Ectodermal cell (in vitro differentiated cells): ENCODE measurements at regions not wholly inside any gene's neighbourhood (a gene's known extent, or its start where the extent isn't known, plus 50 kb on each side); places are given as distances from the start of the nearest gene placed in this dataset.

Experiments used
- H3K27ac ChIP-seq: 2 replicates; pipeline ENCODE4 v1.7.0; 2013; ENCODE audit warnings: mild to moderate bottlenecking, low read depth, low read length; ENCODE audit not compliant: insufficient read depth, poor library complexity, severe bottlenecking
- H3K27me3 ChIP-seq: 2 replicates; pipeline ENCODE4 v1.7.0; 2013; ENCODE audit warnings: mild to moderate bottlenecking, low read length; ENCODE audit not compliant: insufficient read depth, control insufficient read depth, poor library complexity, severe bottlenecking
- H3K36me3 ChIP-seq: one replicate; pipeline ENCODE4 v1.7.0; 2013; ENCODE audit warnings: low read length; ENCODE audit not compliant: control insufficient read depth, insufficient read depth
- H3K4me1 ChIP-seq: one replicate; pipeline ENCODE4 v1.7.0; 2013; ENCODE audit warnings: low read length; ENCODE audit not compliant: control insufficient read depth, insufficient read depth
- H3K4me3 ChIP-seq: 2 replicates; pipeline ENCODE4 v1.7.0; 2013; ENCODE audit warnings: low read depth, low read length, control low read depth; ENCODE audit not compliant: insufficient read depth
- H3K9me3 ChIP-seq: 2 replicates; pipeline ENCODE4 v1.7.0; 2013; ENCODE audit warnings: mild to moderate bottlenecking, low read length, moderate library complexity; ENCODE audit not compliant: control insufficient read depth
- WGBS, 2 experiments: methylation state at CpG; one replicate each; pipeline ENCODE4 v1.1.7; 2013; ENCODE audit warnings: missing lambda C conversion rate in 2 of 2; 5-methylcytosine and 5-hydroxymethylcytosine counted together

- H3K9me3 ChIP-seq: no peaks in the 10 kb centered on the region
- no peaks in the 10 kb centered on the region for H3K36me3 ChIP-seq
- no peak overlapping the region for H3K27ac ChIP-seq
- no peaks in the 10 kb centered on the region for H3K27me3 ChIP-seq
- H3K4me1 ChIP-seq: peaks cover 5% of the 10 kb centered on the region
- H3K4me3 ChIP-seq: no peak overlapping the region
- 83 to 85% methylated on average over 7 of the region's 7 CpGs for whole genome bisulfite sequencing, 2 experiments
Measured at GRCh38 chr19:28586474-28586873, 626.5 kb downstream of the UQCRFS1 start.

GRCh38 chr19:28585796-28586195 is 627.2 kb downstream of the UQCRFS1 start:
- H3K9me3 ChIP-seq: no peaks in the 10 kb centered on the region
- no peaks in the 10 kb centered on the region for H3K36me3 ChIP-seq
- H3K4me3 ChIP-seq: no peak overlapping the region
- H3K27me3 ChIP-seq: no peaks in the 10 kb centered on the region
- peaks cover 5% of the 10 kb centered on the region for H3K4me1 ChIP-seq
- WGBS, 2 experiments: 77 to 81% methylated on average over 4 of the region's 4 CpGs
- no peak overlapping the region for H3K27ac ChIP-seq

- no peak overlapping the region for H3K27ac ChIP-seq
- no peak overlapping the region for H3K4me3 ChIP-seq
- H3K9me3 ChIP-seq: no peaks in the 10 kb centered on the region
- 94 to 97% methylated on average over 8 of the region's 8 CpGs for WGBS, 2 experiments
- H3K4me1 ChIP-seq: peaks cover 5% of the 10 kb centered on the region
- no peaks in the 10 kb centered on the region for H3K36me3 ChIP-seq
- no peaks in the 10 kb centered on the region for H3K27me3 ChIP-seq
Measured at GRCh38 chr19:28583713-28584112, 629.2 kb downstream of the UQCRFS1 start.

- no peaks in the 10 kb centered on the region for H3K27me3 ChIP-seq
Measured at GRCh38 chr19:28583242-28583641, 629.7 kb downstream of the UQCRFS1 start.

GRCh38 chr19:28582796-28583195 is 630.2 kb downstream of the UQCRFS1 start:
- peaks cover 5% of the 10 kb centered on the region for H3K4me1 ChIP-seq
- H3K4me3 ChIP-seq: no peak overlapping the region
- H3K36me3 ChIP-seq: no peaks in the 10 kb centered on the region
- WGBS, 2 experiments: 38 to 53% methylated on average over 2 of the region's 2 CpGs
- H3K9me3 ChIP-seq: no peaks in the 10 kb centered on the region
- no peaks in the 10 kb centered on the region for H3K27me3 ChIP-seq
- no peak overlapping the region for H3K27ac ChIP-seq

More at GRCh38 chr19:28583242-28583641, 629.7 kb downstream of the UQCRFS1 start:
- Histone ChIP-seq H3K9me3 (no peaks in the 10 kb centered on the region), H3K4me1 (peaks cover 5% of the 10 kb centered on the region), H3K36me3 (no peaks in the 10 kb centered on the region), H3K27ac (no peak overlapping the region), H3K4me3 (no peak overlapping the region)
- 91 to 94% methylated on average over 3 of the region's 3 CpGs for WGBS, 2 experiments

- H3K36me3 ChIP-seq: no peaks in the 10 kb centered on the region
- H3K27me3 ChIP-seq: no peaks in the 10 kb centered on the region
- H3K9me3 ChIP-seq: no peaks in the 10 kb centered on the region
- WGBS, 2 experiments: 87 to 97% methylated on average over 6 of the region's 6 CpGs
- no peak overlapping the region for H3K27ac ChIP-seq
- no peak overlapping the region for H3K4me3 ChIP-seq
- peaks cover 5% of the 10 kb centered on the region for H3K4me1 ChIP-seq
Measured at GRCh38 chr19:28582344-28582743, 630.6 kb downstream of the UQCRFS1 start.

- Histone ChIP-seq H3K4me3 (no peak overlapping the region), H3K36me3 (no peaks in the 10 kb centered on the region), H3K9me3 (no peaks in the 10 kb centered on the region), H3K27ac (no peak overlapping the region), H3K4me1 (peaks cover under 1% of the 10 kb centered on the region), H3K27me3 (no peaks in the 10 kb centered on the region)
- 58 to 67% methylated on average over 4 of the region's 4 CpGs for WGBS, 2 experiments
Measured at GRCh38 chr19:28581468-28581770, 631.5 kb downstream of the UQCRFS1 start.

GRCh38 chr19:28578786-28579505 is 634.0 kb downstream of the UQCRFS1 start:
- H3K27me3 ChIP-seq: no peaks in the 10 kb centered on the region
- no peaks in the 10 kb centered on the region for H3K9me3 ChIP-seq
- no peak overlapping the region for H3K4me3 ChIP-seq
- WGBS, 2 experiments: 88% methylated on average over 6 of the region's 6 CpGs
- H3K27ac ChIP-seq: no peak overlapping the region
- H3K4me1 ChIP-seq: no peaks in the 10 kb centered on the region
- no peaks in the 10 kb centered on the region for H3K36me3 ChIP-seq

GRCh38 chr19:28578208-28578607 is 634.7 kb downstream of the UQCRFS1 start:
- 94 to 95% methylated on average over 7 of the region's 8 CpGs for WGBS, 2 experiments
- Histone ChIP-seq H3K27me3 (no peaks in the 10 kb centered on the region), H3K27ac (no peak overlapping the region), H3K36me3 (no peaks in the 10 kb centered on the region), H3K4me1 (no peaks in the 10 kb centered on the region), H3K9me3 (no peaks in the 10 kb centered on the region), H3K4me3 (no peak overlapping the region)

GRCh38 chr19:28577666-28578065 is 635.3 kb downstream of the UQCRFS1 start:
- H3K4me3 ChIP-seq: no peak overlapping the region
- H3K27me3 ChIP-seq: no peaks in the 10 kb centered on the region
- no peaks in the 10 kb centered on the region for H3K9me3 ChIP-seq
- H3K36me3 ChIP-seq: no peaks in the 10 kb centered on the region
- 94 to 96% methylated on average over 6 of the region's 6 CpGs for WGBS, 2 experiments
- H3K27ac ChIP-seq: no peak overlapping the region
- no peaks in the 10 kb centered on the region for H3K4me1 ChIP-seq

- no peak overlapping the region for H3K27ac ChIP-seq
- no peaks in the 10 kb centered on the region for H3K4me1 ChIP-seq
- 95 to 97% methylated on average over 2 of the region's 2 CpGs for WGBS, 2 experiments
- H3K36me3 ChIP-seq: no peaks in the 10 kb centered on the region
- H3K9me3 ChIP-seq: no peaks in the 10 kb centered on the region
- no peak overlapping the region for H3K4me3 ChIP-seq
- no peaks in the 10 kb centered on the region for H3K27me3 ChIP-seq
Measured at GRCh38 chr19:28577233-28577632, 635.7 kb downstream of the UQCRFS1 start.
